Epidermal melanocyte (primary cell): ENCODE measurements at regions not wholly inside any gene's neighbourhood (a gene's known extent, or its start where the extent isn't known, plus 50 kb on each side); places are given as distances from the start of the nearest gene placed in this dataset.

ENCODE experiments used
- DNase-seq: peaks from one replicate; pipeline ENCODE4 v3.0.0; 2011; ENCODE audit warnings: low spot score; ENCODE audit not compliant: insufficient read length

DNA sequence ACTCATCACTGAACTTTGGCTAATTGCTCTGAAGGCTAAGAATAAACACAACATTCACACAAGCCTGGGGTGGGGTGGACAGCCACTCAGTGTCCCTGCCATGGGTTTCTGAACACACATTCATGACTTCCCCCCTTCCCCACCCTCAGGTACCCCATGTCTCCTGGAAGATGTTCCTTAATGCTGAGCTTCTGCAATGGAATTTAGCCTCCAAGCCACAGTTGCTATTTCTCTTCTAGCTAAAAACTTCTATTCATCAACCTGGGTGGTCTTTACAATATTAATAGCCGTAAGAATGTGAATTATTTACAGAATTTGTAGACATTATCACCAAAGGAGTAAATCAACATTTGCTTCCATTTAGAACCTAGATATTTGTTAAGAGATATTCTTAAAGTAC lies 175.1 kb downstream of the ACKR3 start:
- DNase-seq = no peak

DNA sequence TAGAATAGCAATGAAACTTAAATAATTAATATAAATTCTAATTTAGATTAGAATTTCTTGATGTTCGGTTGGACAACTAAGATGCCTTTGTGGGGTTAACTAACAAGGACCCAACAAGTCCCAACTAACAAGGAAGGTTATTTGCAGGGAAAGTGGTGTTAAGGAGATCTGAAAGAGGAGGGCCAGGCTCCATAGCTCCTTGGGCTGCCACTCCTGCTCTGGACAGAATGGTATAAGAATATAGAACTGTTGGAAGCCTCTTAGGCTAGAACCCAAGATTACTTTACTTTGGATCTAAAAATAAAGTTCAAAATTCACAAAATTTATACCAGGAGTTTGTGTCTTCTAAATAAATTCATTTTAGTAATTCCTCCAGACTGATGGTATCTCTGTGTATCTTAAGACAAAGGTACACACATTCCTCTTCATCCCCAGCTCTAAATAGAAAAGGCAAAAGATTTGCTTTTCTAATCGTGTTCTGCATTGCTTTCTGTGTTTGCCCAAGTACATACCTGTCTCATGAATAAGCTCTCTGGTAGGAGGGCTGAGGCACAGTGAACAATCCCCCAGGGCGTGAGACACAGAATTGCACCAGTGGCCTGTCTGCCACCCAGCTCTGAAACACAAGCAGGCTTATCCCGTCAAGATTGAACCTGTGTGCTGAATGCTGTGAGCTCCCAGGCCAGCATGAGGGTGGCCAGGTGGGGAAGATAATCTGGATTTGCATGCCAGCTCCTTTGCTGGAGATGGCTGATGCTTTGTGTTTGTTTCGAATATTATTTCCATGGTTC lies 176.0 kb downstream of the ACKR3 start:
- no peak for DNase-seq

DNA sequence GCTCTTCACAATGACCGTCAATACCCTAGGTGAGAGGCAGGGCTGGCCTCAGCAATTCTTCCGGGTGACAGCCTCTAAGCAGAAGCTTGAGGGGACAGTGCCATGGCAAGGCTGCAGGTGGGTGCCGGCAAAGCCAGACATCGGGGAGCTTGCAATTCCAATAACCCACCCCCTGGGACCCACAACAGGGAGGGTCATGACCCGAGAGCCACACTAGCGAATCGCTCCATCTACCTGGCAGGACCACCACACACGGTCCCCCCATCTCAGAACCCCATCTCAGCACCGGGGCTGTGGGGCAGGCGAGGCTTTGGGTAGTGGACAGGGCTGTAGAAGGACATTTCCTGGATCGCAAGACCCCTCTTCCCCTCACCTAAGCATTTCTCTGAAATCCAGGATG lies 177.2 kb downstream of the ACKR3 start:
- no peak for DNase-seq

DNA sequence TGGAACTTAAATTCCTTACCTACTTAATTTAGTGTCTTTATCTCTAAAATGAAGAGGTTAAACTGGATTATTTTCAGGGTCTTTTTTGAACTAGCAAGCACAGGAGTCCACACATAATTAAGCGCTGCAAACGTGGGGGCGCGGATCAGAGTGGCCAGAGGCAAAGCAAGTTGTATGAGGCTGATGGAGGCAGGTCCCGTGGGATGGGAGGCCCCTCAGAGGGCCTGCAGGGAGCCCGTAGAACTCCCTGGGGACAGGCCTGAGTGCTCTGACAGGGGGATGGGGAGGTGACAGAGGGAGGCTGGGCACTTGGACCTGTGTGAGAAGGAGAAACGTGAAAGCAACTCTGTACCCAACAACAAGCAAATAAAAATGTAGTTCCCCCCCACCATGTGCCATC lies 177.8 kb downstream of the ACKR3 start:
- no peak for DNase-seq

DNA sequence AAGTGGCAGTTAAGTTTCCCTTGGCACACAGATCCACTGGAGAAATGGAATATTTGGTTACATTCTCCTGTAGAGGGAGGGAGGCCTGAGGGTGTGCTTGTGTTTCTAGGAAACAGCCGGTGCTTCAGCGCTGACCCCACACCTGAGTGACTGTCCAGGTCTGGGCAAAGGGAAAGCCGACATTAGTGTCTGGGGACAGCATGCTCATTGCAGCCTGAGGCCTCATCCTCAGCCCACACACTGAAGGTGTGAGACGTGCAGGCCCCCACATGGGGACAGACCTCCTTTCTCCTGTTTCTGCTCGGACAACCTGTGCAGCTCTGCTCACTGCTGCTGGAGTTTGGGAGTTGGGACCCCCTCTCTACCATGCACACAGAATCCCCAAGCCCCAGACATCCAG lies 178.3 kb downstream of the ACKR3 start:
- no peak for DNase-seq

DNA sequence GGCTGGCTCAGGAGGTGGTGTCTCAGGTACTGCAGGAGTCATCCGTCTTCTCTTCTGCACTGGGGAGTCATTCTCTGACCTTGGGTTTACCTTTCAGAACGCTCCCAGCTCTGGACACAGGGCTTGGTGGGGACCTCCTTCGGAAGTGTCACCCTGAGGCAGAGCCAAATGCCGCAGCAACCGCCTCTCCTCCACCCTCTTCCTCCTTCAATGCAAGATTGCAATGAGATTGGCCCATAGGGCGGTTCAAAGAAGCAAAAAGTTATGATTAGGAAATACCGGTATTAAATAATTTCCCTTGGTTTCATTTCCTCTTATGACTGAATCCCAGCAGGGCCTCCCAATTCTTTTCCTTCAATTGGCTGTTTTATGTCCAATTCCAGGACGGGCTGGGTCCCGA lies 178.8 kb downstream of the ACKR3 start:
- DNase-seq = no peak

DNA sequence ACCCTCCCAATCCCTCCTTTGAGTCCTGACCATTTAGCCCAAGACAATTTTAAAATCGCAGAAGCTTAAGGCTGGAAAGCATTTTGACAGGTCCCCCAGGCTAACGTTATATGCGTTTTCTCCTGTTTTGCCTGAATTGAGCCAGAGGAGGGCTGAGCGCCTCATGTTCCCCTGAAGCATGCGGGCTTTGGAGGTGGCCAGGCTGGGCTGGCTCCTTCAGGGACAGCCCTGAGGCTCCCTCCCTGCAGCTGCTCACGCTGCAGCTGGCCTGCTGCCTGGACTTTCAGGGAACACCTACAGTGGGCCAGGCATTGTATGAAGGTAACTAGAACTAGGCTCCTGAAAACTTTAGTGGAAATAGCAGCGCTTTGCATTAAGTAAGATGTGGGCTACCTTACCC lies 179.2 kb downstream of the ACKR3 start:
- DNase-seq = no peak

DNA sequence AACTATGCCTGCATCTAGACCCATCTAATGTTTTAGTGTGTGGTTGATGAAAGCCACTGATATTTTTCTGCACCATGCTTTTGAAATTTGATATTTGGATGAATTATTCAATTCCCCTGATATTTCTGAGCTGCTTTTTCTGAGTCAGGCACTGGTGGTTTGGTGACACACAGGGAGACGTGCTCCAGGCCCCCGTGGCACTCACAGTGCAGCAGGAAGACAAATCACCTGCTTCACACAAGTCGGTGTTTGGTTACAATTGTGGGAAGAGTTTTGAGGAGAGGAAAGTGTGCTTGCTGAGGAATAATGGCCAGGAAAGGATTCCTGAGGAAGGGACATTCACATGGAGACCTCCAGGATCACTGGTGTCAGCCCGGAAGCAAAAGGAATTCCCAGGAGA lies 179.7 kb downstream of the ACKR3 start:
- no peak for DNase-seq

DNA sequence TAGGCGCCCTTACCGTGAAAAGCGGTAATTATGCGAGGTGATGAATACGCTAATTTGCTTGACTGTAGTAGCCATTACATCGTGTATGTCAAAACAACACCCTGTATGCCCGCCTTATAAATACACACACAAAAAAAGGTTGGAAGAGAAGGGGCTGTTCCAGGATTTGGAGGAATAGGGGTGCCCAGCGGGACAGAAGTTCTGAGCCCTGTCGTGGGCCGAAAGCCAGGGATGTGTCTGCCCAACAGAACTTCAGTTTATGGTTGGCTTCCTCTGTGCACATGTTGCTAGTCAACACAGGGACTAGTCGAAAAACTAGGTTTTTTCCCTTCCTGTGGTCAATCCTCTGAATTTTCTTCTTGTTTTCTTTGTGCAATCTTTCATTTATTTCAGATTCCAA lies 182.5 kb downstream of the ACKR3 start:
- DNase-seq = no peak

DNA sequence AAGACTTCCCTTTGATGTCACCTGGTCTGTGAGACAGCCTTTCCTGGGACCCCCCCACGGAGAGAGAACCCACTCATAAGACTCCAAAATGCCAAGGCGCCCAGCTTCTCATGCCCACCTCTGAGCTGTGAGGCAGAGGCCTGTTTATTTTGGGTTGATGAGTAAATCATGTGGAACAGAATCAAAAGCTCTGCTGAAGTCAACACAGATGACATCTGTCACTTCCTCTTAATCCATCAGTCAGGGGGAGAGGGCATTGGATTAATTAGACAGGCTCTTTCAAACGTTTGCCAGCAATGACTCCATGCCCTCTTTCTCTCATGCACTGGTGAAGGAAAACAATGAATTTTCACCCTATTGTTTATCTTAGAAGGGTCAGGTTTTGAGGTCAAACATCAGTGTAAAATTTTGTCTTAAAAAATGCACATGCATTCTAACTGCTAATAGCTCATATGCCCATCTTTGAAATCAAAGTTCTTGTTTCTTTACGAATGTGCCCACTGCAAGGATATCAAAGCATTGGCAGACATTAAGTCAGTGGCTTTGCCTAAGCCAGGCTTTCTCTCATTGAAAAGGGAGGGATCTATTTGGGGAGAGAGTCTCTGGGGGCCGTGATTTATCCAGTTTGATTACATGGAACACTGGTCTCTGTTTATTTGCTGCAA lies 184.1 kb downstream of the ACKR3 start:
- DNase-seq = no peak

DNA sequence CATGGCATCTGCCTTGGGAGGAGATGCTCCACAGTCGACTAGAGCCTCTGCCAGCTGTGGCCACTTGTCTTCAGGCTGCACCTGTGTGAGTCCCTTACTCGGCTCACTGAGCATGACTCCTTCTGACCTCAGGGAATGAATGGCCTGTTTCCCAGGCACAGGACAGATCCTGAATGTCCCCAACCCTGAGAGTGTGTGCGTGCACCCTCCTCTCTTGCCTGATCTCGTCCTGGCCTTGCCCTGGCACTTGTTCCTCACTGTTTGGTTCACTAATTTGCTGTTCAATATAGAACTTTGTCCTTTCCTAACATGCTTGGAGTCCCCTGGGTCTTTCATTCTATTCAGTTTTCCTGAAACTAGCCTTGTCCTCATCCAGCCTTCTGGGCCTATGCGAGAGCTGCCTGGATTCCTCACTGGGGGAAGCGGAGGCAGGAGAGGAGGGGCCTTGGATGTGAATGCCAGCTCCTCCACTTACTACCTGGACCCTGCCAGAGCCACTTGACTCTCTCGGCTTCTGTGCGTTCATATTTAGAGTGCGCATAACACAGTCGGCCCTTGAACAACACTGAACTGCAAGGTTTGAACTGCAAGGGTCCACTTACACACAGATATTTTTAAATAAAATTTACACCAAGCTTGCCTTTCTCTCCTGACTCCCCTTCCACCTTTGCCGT lies 184.8 kb downstream of the ACKR3 start:
- no peak for DNase-seq

DNA sequence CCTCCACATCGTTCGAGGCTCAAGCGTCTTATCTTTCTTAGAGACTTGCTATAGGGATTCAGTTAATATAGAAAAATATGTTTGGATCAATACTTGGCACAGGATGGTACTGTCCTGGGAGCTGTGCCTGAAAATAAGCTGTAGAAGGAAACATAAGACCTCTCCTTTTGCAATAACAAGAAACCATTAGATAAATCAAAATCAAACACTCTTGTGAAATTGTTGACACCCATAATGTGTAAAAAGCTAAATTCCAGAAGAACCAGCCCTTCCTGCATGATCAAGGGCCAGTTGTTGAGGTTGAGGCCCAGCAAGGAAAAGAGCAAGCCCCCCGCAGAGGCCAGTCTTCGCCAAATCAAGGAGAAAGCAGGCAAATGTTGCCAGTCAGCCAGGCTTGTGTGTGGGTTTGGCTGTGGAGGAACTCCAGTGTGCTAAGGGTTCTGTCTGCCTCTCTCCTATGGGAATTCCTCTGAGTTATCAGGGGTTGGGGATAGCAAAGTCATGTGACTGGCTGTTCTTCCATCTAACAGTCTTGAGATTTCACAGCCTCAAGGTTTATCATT lies 185.7 kb downstream of the ACKR3 start:
- DNase-seq = no peak

DNA sequence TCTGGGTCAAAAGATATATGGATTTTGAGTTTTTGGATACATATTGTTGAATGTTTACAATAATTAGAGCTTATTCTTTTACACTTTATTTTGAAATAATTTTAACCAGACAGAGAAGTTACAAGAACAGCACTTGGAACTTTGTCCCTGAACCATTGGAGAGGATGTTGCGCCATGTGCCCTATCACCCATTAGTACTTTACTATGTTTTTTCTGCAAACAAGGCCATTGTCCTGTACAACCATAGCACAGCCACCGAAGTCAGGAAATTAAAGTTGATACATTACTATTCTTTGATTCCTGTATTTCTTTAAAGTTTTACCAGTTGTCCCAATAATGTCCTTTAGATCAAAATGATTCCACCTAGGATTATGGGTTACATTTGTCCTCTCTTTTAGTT lies 188.8 kb downstream of the ACKR3 start:
- DNase-seq = no peak

DNA sequence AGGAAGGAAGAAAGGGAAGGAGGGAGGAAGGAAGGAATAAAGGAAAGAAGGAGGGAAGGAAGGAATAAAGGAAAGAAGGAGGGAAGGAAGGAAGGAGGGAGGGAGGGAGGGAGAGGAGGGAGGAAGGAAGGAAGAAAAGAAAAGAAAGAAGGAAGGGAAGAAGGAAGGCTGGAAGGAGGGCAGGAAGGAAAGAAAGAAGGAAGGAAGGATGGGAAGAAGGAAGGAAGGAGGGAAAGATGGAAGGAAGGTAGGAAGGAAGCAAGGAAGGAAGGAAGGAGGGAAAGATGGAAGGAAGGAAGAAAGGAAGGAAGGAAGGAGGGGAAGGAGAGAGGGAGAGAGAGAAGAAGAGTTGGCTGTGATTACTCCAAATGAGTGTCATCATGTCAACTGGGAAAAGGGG lies 190.6 kb downstream of the ACKR3 start:
- no peak for DNase-seq

DNA sequence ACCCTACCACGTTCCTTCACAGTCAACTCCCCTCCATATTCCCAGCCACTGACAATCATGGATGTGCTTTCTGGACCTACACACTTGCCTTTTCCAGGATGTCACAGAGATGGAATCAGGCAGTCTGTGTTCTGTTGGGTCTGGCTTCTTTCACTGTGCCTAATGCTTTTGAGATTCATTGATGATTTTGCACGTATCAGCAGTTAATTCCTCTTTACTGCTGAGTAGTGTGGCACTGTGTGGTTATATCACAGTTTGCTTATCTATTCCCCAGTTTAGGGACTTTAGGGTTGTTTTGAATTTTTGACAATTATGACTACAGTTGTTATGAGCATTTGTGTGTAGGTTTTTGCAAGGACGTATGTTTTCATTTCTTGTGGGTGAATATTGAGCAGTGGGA lies 191.7 kb downstream of the ACKR3 start:
- DNase-seq = no peak

DNA sequence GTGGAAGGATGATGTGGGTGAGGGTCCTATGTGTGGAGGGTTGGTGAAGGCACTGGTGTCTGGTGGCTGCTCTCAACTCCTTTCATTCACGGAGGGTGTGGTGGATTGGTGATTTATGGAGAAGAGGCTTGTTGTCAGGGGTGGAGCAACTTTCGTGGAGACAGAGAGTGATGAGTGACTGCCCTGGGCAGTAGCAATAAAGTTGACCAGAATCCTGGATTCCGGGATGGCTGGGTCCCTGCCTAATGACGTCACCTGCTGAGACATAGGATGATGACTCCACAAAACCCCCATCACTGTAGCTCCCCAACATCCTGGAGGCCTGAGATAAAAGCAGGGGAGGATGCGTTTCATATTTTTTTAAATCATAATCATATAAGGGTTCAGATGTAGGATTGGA lies 193.0 kb downstream of the ACKR3 start:
- no peak for DNase-seq

DNA sequence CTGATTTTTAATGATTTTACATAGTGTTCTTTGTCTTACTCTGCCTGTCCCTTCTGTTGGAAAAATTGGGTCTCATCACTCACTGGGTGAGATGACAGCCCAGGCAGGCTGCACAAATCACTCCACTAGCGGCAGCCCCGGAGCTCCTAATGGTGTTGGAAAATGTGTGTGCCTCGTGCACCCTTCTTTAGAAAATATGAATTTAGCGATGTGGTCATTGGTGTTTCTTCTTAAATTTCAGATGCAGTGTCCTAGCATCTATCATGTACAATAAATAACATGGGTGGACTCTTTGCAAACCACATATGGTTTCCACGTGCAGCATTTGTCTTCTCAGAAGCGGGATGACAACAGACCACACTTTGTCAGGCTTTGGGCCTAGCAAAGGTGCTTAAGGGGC lies 194.2 kb downstream of the ACKR3 start:
- DNase-seq = no peak

DNA sequence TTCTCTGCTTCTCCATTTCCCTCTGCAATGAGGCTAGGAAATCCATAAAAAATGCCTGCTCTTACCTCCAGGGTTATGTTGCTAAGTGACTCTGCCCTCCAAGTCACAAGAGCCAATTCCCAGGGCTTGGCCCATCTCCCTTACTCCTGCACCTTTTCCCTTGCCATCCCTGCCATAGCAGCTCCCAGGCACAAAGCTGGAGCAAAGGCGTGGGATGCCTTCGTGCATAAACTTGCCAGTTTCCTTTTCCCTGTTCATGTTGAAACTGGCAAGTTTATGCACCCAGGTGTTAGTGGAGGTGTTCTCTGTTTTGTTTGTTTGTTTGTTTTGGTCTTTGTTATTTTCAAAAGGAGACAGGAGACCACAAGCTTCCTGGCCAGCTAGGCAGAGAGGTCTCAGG lies 195.1 kb downstream of the ACKR3 start:
- DNase-seq = no peak

DNA sequence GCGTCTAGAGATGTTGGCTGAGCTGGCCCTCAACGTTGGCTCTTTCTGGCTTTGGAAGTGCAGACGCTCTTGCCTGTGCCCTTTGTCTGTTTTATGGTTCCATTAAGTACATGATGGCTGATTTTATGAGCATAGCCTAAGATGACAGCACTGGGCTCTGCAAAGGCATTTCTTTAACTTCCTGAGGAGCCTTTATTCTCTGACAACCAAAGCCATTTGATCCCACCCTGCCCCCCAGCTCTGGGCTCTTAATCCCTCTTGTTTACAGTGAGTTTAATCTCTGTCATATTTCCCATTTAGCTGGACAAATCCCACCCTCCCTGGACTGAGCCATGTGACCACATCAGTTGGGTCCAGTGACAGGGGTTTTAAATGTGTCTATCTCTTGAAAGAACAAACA lies 195.9 kb downstream of the ACKR3 start:
- no peak for DNase-seq

DNA sequence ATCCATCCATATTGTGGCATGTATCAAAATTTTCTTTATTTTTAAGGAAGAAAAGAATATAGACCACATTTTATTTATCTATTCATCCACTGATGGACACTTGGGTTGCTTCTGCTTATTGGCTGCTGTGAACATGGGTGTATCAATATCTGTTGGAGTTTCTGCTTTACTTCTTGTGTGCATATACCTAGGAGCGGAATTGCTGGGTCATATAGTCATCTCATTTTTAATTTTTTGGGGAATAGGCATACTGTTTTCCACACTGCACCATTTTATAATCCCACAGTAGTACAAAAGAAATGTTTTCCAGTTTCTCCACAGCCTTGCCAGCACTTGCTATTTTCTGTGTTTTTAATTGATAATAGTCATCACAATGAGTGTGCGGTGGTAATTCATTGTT lies 197.2 kb downstream of the ACKR3 start:
- DNase-seq = no peak

DNA sequence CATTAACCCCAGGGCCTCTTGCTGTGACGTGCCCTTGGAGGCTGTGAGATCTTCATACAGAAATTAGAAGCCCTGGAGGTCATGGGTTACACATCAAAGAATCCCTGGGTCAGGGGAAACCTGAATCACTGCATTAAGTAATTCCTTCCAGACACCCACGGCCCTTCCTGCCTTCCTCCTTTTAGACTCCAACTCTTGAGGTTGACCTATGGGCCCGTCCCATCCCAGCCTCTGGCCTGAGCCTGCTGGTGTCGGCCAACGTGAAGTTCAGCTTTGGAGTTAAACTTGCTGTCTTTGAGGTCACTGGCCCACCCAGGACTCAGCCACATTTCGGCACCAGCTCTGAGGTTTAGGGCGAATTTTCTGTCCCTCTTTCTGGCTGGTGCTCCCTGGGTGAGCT lies 198.3 kb downstream of the ACKR3 start:
- DNase-seq = no peak

DNA sequence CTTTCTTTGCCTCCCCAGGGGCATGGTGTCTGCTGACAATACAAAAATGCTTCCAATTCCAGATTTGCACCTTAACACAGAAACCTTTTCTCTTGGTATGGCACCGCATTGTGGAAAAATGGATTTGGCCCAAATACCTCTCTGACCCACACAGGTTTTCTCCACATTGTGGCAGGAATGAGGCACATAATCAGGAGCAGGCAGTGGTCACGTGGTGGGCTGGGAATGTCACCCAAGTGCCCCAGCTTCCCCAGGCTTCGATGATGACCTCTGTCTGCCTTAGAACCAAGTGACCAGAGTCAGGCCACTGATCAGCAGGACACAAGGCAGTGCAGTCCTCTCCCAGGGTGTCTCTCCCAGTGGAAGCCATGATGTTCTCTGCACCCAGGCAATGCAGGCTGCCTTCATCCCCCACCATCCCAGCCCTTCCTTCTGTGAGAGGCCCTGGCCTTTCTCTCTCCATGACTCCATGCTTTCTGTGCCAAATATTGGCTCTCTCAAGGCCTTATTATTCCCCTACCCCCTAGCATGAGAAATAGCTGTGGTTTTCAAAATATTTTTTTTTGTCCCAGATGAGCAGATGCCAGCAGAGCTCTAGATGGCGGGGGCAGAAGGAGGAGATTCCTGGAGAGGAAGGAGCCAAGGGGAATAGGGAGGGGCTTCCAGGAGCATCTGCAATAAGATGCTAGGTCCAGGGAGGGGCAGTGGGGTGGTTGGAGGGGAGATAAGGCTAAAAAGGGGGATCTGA lies 198.9 kb downstream of the ACKR3 start:
- peak; percentile 58 for DNase-seq
